COR-L47 (cell line): ENCODE measurements at regions not wholly inside any gene's neighbourhood (a gene's known extent, or its start where the extent isn't known, plus 50 kb on each side); places are given as distances from the start of the nearest gene placed in this dataset.

ENCODE experiments used
- DNase-seq: peaks from one replicate; lab custom pipeline; 2025; lab: John Stamatoyannopoulos, UW

DNA sequence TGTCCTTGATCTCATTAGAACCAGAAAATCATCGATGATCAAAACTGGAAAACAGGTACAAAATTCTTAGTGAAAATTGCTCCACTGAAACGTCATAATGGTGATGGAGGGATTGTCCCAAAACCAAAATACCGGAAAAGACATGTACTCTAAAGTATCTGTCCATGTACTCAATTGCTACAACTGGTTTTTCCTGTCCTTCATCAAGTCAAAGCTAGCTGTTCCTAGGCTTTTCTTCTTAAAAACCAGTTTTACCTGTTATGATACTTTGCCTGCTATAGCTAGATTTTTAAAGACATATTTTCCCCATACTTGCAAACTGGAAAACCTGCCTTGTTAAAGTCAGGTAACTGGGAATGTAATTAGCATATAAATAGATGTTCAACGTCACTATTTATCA, 50.5 kb upstream of the LRRC1 start:
- no peak for DNase-seq

DNA sequence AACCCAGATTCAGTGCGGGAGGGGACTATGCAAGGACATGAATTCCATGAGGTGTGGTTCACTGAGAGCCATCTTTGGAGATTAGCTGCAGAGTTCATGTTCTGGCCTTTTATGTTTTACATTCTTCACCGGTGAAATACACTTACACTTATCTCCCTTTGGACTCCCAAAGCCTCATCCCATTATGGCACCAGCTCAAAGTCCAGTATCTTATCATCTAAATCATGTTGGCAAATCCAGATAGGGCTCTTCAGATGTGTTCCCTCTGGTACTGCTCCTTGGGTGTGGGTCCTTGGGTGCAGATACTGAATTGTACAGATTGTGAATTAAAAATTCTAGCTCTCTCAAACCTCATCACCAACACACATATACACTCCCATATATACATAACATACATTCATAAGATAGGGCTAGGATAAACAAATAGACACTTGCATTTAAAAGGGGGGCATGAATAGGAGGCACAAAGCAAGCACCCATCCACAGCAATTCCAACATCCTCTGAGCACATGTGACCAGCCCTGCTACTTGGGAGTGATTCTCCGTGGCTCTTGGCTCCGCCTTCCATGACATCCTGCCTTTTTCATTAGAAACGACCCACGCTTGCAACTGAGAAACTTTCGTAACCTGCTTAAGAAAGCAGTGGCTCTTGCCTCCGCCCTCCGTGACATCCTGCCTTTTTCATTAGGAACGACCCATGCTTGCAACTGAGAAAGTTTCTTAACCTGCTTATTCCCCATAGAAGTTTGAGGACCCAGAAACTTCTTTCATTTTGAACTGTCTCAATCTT, 53.6 kb upstream of the LRRC1 start:
- no peak for DNase-seq

DNA sequence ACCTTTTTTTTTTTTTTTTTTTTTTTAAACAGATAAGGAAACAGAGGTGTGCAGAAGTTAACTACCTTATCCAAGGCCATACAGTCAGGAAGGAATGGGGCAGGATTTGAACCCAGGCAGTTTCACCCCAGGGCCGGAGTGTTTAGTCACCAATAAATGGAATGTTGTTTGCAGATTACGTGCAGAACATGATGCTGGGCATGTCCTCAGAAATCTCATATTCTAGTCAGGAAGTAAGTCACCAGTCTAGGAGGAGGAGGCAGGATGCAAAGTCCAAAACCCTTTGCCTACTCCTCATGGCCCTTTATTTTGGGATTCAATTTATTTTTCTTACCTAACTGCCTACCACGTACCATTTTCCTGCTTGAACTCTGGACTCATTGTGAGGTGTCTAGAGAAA, 57.1 kb upstream of the LRRC1 start:
- no peak for DNase-seq

DNA sequence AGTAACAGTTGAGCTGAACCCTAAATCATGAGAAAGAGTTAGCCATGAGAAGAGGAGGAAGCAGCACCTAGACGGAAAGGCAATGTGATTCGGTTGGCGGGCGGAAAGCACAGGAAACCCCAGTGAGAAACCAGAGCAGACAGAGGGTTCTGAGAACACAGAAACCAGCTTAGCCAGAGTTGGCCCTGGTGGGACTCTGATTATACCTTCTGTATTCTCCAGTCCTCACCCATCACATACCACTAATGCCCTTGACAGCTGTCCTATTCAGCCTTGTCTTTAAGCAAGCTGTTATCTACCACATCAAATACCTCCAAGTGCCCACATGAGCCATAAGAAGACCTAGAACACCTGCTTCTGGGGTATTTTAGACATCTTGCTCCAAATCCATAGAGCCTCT, 58.9 kb upstream of the LRRC1 start:
- DNase-seq: no peak

DNA sequence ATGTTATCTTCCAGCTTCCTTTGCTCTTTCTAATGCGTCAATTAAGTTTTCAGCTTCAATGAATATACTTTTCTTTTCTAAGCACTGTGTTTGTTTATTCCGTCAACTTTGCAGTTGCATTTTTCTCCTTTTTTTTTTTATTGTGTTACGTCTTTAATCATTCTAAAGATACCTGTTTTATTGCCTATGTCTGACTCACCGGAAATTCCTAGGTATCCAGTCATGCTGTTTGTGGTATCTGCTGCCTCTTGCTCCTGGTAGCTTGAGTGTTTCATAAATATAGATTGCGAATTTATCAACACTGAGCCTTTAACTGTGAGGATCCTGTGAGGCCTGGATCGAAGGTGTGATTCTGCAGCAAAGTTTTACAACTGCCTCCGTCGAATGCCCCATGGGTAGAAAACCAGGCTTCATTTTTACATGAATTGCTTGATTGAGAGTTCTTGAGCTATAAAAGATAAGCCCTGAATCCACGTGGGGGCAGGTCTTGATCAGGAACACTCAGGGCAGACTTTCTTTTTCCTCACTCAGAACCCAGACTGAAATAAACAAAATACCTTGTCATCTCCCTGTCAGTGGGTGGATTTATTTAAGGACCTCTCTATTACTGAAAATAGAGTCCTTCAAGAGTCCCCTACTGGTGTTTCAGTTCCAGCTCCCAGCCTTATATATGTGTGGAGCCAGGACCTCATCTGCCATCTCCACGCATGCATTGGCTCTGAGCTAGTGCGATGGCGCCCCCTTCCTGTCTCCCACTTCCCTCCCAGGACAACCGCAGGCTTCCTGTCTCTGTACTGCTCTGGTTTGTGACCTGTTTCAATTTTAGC, 60.1 kb upstream of the LRRC1 start:
- DNase-seq: no peak

DNA sequence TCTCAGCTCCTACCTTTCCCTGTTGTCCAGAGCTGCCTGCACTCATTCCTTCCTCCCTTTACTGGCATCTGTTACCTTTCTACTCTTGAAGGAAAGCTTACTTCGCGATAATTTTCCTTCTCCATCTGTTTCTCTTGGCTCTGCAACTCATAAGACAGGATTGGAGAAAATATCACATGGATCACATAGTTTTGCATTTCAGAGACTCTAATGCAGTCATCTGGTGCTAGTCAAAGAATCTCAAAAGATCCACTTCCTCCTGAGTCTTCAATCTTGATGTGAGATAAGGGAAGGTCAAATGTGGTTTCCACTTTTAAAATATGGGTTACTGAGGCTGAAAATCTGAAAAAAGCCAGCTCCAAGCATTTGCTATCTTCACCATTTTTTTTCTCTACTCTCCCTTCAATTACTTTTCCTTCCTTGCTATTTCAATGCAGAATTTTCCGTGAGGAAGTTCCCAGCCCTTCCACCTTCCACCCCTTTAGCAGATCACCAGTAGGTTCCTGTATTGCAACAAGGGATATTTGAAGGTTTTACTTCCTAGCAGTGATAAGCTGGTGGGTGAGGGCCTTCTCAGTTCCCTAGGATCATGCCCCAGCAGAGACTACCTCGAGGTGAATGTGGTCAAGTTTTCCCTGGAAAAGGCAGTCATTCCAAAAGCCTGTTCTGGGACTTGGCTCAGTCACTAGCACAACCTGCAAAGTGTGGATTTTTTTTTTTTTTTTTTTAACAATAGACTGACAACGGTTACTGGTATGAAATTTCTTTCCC, 62.8 kb upstream of the LRRC1 start:
- no peak for DNase-seq

DNA sequence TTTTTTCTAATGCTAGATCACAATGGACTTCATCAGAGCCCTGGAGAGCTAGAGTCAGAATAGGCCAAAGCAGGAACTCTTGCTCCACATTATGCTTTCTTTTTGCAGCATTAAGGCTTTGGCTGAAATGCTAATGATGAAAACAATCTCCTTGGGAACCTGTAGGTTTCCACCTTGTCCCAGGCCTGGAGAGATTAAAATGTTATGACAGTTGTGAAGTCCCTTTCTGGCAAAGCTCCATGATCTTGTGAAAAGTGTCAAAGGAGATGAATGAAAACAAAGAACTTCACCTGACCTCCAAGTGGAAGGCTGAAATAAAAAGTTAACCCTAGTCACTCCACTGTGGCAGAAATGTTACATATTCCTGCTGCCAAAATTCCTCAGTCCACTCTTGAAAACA, 64.0 kb upstream of the LRRC1 start:
- DNase-seq: no peak

DNA sequence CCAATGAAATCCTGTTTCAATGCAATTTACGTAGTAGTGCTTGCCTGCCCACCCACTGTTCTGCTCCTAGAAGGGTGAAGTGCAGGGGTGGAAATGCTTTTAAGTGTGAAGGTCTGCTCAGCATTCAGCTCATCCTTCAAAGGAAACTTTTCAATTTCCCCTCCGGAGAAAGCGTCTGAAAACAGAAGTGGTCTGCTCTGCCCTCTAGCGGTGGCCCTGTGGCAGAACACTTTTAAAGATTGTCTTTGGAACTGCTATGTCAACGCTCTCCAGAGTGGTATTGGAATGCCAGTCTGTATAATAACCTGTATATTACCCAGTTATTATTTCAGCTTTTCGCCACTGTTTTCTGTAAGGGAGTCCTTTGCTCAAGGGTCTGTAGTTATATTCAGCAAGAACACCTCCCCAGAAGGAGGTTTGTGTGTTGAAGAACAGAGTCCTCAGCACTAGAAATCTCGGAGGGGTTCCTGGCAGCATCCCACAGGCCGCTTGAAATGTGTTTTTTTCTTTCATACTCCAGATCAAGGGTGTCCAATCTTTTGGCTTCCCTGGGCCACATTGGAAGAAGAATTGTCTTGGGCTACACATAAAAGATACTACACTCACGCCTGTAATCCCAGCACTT, 63.1 kb upstream of the KLHL31 start:
- DNase-seq: peak; percentile 22

DNA sequence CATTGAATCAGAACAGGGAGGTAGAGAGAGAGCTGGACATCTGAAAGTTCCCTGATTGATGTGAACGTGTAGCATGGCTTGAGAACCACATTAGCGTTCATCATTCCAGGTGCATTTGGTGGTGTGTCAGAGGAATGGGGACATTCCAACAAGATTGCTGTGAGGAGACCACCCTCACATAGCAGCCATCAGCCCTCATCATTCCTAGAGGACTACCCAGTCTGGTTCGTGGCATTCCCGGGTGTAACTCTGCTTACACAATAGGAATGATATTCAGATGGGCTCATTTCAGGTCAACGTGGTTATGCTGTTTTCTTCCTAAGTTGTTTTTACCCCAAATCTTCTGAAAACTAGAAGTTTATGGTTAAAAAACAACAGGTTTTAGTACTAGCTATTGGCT, 62.2 kb upstream of the KLHL31 start:
- DNase-seq: no peak

DNA sequence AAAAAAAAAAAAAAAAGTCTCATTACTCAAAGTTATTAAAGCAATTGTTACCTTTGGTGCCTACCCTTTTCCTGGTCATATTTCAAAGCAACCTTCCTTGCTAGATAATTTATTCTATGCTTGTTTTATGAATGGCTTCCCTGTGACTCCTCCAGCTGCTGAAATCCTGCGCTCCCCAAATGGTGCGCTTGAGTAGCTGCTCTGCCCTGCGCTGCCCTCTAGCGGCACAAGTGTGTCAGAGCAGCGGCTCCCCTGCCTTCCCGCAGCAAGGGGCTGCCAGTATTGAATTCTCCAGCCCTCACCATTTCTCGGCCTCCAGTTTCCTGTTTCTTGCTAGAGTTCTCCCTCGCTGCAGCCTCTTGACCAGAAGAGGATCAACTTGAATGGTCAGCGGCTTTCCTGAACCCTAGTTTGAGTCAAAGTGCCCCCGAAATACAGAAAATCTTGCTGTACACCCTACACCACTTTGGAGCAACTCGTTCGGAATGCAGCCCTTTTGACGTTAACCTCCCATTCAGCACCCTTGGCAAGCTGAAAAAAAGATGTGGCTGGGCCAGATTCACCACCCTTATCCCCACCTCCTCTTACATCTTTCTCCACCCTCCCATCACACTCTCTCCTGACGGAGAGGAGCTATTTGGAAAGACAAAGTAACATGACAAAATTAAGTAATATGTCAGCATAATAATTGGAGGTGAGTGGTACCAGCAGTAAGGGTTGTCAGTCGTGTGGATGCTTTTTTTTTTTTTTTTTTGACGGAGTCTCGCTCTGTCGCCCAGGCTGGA, 60.4 kb upstream of the KLHL31 start:
- peak; percentile 62 for DNase-seq

DNA sequence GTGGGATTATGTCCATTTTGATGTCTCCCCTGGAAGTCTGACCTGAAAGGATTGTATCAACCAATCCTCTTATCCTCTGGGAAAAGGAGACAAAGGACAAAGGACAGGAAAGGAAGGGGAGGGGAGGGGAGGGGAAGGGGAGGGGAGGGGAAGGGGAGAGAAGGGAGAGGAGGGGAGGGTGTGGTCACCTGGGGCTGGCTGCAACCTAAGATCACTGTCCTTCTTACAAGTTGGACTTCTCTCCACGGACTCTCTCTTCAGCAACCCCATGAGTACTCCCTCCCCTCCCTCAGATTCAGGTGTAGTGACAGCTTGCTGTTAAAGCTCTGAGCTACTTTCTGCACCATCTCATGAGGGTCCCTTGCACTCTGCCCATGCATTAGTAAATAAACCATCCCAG, 58.9 kb upstream of the KLHL31 start:
- DNase-seq: no peak

DNA sequence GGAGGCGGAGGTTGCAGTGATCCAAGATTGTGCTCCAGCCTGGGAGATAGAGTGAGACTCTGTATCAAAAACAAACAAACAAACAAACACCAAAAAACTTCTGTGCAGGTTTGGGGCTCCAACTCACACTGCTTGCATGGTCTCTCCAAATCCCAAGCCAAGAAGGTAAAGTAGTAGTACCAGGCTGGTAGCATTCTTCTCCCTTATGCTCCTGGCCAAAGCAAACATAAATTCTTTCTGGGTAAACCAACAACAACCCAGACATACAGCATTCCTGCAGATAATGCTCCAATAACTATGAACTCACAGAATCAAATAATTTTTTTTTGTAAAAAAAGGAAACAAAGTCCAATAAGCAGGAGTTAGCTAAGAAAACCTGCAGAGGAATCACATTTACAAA, 57.8 kb upstream of the KLHL31 start:
- DNase-seq: no peak

DNA sequence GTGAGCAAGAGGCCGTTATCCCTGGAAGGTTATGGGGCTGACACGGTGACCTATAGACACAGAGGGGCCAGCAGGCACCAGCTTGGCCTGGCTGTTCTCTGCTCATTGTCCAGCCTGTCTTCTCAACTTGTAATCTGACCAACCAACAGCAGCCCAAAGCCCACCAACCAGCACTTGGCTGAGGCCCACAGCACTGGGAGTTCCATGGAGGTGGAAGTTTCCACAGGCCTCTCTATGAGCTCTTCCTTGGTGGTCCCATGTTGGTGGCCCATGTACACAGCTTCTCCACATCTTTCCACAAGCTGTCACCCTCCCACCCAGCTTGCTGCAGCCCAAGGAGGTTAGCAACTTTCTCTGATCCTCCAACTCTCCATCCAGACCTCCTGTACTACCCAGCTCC, 56.2 kb upstream of the KLHL31 start:
- no peak for DNase-seq

DNA sequence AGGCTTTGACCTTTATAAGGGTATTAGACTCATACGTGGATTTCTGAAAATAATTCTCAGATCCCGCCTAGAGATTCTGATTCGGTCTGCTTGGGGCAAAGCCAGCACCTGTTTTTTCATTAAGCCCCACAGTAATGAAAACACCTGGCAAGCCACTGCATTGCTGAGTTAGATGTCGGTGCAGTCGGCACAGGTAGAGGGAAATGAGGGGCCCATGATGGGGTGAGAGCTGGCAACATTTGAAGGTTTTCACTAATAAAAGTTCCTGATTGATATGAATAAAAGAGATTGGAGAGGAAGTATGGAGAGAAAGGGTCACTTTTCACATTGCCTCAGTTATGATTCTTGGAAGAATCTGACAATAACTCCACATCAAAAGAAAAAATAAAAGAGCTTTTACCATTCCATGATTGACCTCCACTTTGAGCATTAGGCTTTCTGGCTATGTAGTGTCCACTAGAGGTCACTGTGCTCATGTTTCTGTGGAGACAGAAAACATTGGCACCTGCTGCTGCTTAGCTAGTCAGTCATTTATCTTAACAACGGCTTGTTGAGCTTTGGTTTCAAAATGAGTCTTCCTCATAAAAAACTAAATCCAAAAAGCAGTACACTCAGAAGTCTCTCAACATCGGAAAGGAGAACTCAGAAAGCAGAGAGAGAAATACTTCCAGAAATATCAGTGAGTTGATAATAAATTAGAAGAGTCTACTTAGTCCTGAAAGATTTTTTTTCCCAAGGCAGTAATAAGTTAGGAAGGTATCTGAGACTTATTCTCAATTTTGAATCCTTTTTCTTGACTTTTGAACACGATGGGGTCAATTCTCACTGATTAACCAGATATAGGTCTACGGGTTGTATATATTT, 53.3 kb upstream of the KLHL31 start:
- peak; percentile 69 for DNase-seq

DNA sequence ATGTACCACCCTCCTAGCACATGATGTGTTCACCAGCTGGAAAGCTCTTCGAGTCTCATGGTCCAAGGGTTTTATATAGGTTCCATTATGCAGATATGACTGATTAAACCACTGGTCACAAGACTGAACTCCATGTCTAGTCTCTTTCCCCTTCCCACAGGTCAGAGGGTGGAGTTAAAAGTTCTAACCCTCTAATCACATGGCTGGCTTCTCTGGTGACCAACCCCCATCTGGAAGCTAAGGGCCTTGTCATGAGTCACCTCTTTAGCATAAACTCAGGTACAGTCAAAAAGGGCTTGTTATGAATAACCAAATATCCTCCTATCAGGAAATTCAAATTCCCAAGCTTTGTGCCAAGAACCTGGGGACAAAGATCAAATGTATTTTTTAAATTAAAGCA, 52.0 kb upstream of the KLHL31 start:
- DNase-seq: no peak

DNA sequence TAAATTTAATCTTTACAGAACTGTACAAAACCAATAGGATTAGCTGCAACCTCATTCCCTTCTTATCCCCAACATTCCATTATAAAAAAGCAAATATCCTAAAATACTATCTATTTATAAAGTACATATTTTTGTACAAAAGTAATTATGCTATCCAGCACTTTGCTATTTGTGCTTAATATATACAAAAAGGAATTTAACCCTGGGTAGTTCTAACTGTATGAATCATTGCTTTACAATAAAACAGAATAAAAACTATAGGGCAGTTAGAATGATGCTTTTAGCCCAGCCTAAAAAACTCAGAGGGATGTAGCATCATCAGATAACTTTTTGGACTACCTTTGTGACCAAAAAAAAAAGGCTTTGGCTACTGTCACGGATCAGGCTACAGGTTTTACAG, 49.9 kb upstream of the KLHL31 start:
- DNase-seq: no peak
